CD14-positive monocyte (primary cell): ENCODE measurements at regions not wholly inside any gene's neighbourhood (a gene's known extent, or its start where the extent isn't known, plus 50 kb on each side); places are given as distances from the start of the nearest gene placed in this dataset.
"Not testable (repeated sequence)": the region's sequence is repeated elsewhere in the genome, so short reads cannot be mapped to it uniquely, and the experiment has no call there.

Experiments used
- DNase-seq, 3 donors: peaks; one replicate each; pipeline ENCODE4 v3.0.0-alpha.2; 2011 to 2022
- H2AFZ ChIP-seq: 2 replicates; pipeline ENCODE4 v1.6.0; 2012; ENCODE audit warnings: mild to moderate bottlenecking, low read depth, low read length, inconsistent platforms; ENCODE audit not compliant: insufficient read depth, poor library complexity, severe bottlenecking
- H3K27ac ChIP-seq, 2 donors: 1 replicate in 1 of 2; 2 replicates in 1 of 2; pipeline ENCODE4 v1.5.1; 2012 to 2013; ENCODE audit warnings: low read length in 2 of 2, control low read depth in 1 of 2, inconsistent platforms in 1 of 2, low read depth in 1 of 2, mild to moderate bottlenecking in 1 of 2
- H3K27me3 ChIP-seq, 2 donors: one replicate each; pipeline versions ENCODE4 v1.6.0 to v1.6.1; 2011 to 2013; ENCODE audit warnings: low read length in 2 of 2; ENCODE audit not compliant: control insufficient read depth in 2 of 2, insufficient read depth in 2 of 2
- H3K36me3 ChIP-seq, 2 donors: replicated peaks in 1 of 2; 1 replicate in 1 of 2; 2 replicates in 1 of 2; pipeline versions ENCODE4 v1.5.1 to v1.6.1; 2012 to 2013; ENCODE audit warnings: low read length in 2 of 2, control low read depth in 1 of 2, inconsistent platforms in 1 of 2, mild to moderate bottlenecking in 1 of 2; ENCODE audit not compliant: insufficient read depth in 2 of 2, control insufficient read depth in 1 of 2
- H3K4me1 ChIP-seq, 2 donors: 1 replicate in 1 of 2; 2 replicates in 1 of 2; pipeline versions ENCODE4 v1.5.1 to v1.6.1; 2012 to 2013; ENCODE audit warnings: low read length in 2 of 2, control low read depth in 1 of 2, inconsistent platforms in 1 of 2, mild to moderate bottlenecking in 1 of 2, moderate library complexity in 1 of 2; ENCODE audit not compliant: insufficient read depth in 2 of 2, control insufficient read depth in 1 of 2
- H3K4me2 ChIP-seq: replicated peaks from 2 replicates; pipeline ENCODE3; 2012; ENCODE audit warnings: low read length, moderate library complexity, mild to moderate bottlenecking; ENCODE audit not compliant: poor library complexity, severe bottlenecking; ENCODE audit errors: extremely low read depth
- H3K4me3 ChIP-seq, 3 experiments: fragments of 200-600 bp in 1 of 3; sonication (generic) in 1 of 3; replicated peaks in 1 of 3; 1 replicate in 2 of 3; 2 replicates in 1 of 3; pipeline ENCODE4 v1.5.1; 2011 to 2013; ENCODE audit warnings: low read length in 3 of 3, mild to moderate bottlenecking in 3 of 3, control low read depth in 2 of 3, low read depth in 2 of 3, inconsistent platforms in 1 of 3, moderate library complexity in 1 of 3
- H3K79me2 ChIP-seq: 2 replicates; pipeline ENCODE4 v1.6.0; 2012; ENCODE audit warnings: mild to moderate bottlenecking, control low read depth, inconsistent platforms, low read length, moderate library complexity; ENCODE audit not compliant: insufficient read depth
- H3K9ac ChIP-seq: 2 replicates; pipeline ENCODE4 v1.6.0; 2017; ENCODE audit warnings: low read length, mild to moderate bottlenecking; ENCODE audit not compliant: insufficient read depth, poor library complexity, severe bottlenecking
- H3K9me3 ChIP-seq, 2 donors: replicated peaks in 1 of 2; 1 replicate in 1 of 2; 2 replicates in 1 of 2; pipeline versions ENCODE4 v1.5.1 to v1.6.1; 2012 to 2013; ENCODE audit warnings: low read length in 2 of 2, control low read depth in 1 of 2; ENCODE audit not compliant: control insufficient read depth in 1 of 2, insufficient read depth in 1 of 2
- H4K20me1 ChIP-seq: 2 replicates; pipeline ENCODE4 v1.6.0; 2012; ENCODE audit warnings: mild to moderate bottlenecking, low read length, control low read depth, moderate library complexity; ENCODE audit not compliant: insufficient read depth
- H3K27ac Mint-ChIP-seq, 7 donors: one replicate each; pipeline ENCODE4 v1.8.0; 2020; ENCODE audit warnings: mild to moderate bottlenecking in 7 of 7, mixed read lengths in 7 of 7, moderate library complexity in 6 of 7, inconsistent platforms in 2 of 7
- H3K27me3 Mint-ChIP-seq, 3 donors: one replicate each; pipeline ENCODE4 v1.8.0; 2021 to 2022; ENCODE audit warnings: low read depth in 3 of 3, mild to moderate bottlenecking in 3 of 3, mixed read lengths in 3 of 3, moderate library complexity in 3 of 3, inconsistent platforms in 1 of 3
- H3K36me3 Mint-ChIP-seq, 2 donors: one replicate each; pipeline ENCODE4 v1.8.0; 2020; ENCODE audit warnings: mixed read lengths in 2 of 2, inconsistent platforms in 1 of 2, mild to moderate bottlenecking in 1 of 2
- H3K4me1 Mint-ChIP-seq: one replicate; pipeline ENCODE4 v1.8.0; 2020; ENCODE audit warnings: mild to moderate bottlenecking, mixed read lengths
- H3K4me3 Mint-ChIP-seq, 2 donors: one replicate each; pipeline ENCODE4 v1.8.0; 2020; ENCODE audit warnings: mild to moderate bottlenecking in 2 of 2, mixed read lengths in 2 of 2, moderate library complexity in 1 of 2
- H3K9me3 Mint-ChIP-seq, 7 donors: one replicate each; pipeline ENCODE4 v1.8.0; 2020 to 2022; ENCODE audit warnings: mixed read lengths in 7 of 7, mild to moderate bottlenecking in 6 of 7, moderate library complexity in 6 of 7, inconsistent platforms in 2 of 7
- WGBS: methylation state at CpG from one replicate; pipeline ENCODE4 v1.1.5; 2013; ENCODE audit warnings: missing lambda C conversion rate; ENCODE audit not compliant: insufficient coverage; 5-methylcytosine and 5-hydroxymethylcytosine counted together
- intact Hi-C, 2 donors: fragments of 100-400 bp; cut with micrococcal nuclease; formaldehyde crosslinking; loops; one replicate each; pipeline versions ENCODE4 v1.15.0 to v1.15.1; 2023
- TF ChIP-seq, protein P1 (sequence below): fragments of 200-600 bp; IDR thresholded peaks from one replicate; pipeline ENCODE4 v1.8.0; 2022; ENCODE audit warnings: antibody characterized with exemption, mild to moderate bottlenecking

DNA sequence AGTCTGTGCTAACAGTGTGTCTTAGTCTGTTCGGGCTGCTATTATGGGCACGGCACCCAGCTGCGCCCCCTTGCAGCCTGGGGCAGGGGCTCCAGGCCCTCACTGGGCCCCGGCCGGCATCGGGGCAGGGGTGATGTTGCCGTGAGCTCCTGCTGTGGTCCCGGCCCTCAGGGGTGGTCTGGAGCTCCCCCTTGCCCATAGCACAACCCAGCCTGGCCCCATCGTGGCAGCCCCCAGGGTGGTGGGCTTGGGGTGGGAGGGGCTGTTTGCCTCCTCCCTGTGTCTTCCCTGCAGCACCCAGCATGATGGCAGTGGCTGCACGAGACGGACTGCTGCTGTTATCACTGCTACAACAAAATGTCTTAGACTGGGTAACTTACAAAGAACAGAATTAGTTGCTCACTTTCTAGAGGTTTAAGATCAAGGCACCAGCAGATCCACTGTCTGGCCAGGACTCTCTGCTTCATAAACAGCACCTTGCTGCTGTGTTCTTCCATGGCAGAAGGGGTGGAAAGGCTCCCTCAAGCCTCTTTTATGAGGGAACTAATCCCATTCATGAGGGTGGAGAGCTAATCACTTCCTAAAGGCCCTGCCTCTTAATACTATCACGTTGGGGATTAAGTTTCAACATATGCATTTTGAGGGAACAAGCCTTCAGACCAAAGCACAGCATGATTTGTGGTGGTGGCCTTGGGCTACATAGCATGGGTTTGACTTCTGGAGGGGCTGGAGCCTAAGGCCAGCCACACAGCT lies 149.5 kb downstream of the SEC23IP start:
- H3K4me3 Mint-ChIP-seq: no peak overlapping the region
- Histone ChIP-seq H3K4me1 (peaks cover 0 to 10% of the 10 kb centered on the region in 2 donors), H2AFZ (no peak overlapping the region), H4K20me1 (no peaks in the 10 kb centered on the region), H3K9ac (no peak overlapping the region), H3K36me3 (no peaks in the 10 kb centered on the region), H3K27me3 (no peaks in the 10 kb centered on the region), H3K9me3 (peaks cover 0 to 4% of the 10 kb centered on the region in 2 donors), H3K27ac (no peak overlapping the region), H3K4me3 (no peak overlapping the region), H3K79me2 (no peaks in the 10 kb centered on the region), H3K4me2 (no peak overlapping the region)
- peaks cover 2 to 3% (median 3%) of the 10 kb centered on the region in 3 donors for H3K27me3 Mint-ChIP-seq
- H3K4me1 Mint-ChIP-seq: no peaks in the 10 kb centered on the region
- H3K27ac Mint-ChIP-seq: no peak overlapping the region
- H3K9me3 Mint-ChIP-seq: peaks cover 0 to 11% (median 2%) of the 10 kb centered on the region in 7 donors
- intact Hi-C loops: no loop called here
- TF ChIP-seq, protein P1, sequence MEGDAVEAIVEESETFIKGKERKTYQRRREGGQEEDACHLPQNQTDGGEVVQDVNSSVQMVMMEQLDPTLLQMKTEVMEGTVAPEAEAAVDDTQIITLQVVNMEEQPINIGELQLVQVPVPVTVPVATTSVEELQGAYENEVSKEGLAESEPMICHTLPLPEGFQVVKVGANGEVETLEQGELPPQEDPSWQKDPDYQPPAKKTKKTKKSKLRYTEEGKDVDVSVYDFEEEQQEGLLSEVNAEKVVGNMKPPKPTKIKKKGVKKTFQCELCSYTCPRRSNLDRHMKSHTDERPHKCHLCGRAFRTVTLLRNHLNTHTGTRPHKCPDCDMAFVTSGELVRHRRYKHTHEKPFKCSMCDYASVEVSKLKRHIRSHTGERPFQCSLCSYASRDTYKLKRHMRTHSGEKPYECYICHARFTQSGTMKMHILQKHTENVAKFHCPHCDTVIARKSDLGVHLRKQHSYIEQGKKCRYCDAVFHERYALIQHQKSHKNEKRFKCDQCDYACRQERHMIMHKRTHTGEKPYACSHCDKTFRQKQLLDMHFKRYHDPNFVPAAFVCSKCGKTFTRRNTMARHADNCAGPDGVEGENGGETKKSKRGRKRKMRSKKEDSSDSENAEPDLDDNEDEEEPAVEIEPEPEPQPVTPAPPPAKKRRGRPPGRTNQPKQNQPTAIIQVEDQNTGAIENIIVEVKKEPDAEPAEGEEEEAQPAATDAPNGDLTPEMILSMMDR: no peak
- no peak for DNase-seq
- WGBS: 100% methylated on average over 1 of the region's 12 CpGs
- H3K36me3 Mint-ChIP-seq: no peaks in the 10 kb centered on the region

DNA sequence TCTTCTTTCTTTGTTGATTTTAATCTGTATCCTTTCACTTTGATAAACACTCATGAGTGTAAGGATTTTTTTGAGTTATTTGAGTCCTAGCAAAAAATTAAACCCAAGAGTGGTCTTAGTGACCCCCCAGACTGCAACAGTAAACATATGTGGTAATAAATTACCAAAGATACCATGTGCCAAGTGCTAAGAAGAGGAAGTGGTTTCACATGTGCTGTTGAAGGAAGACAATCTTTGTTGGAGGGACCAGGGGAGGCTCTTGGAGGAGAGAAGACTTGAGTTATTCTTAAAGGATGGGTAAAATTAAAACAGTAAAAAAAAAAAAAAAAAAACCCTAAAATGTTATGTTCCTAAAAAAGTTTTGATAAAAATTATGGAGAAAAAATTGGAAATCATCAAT lies 150.2 kb downstream of the SEC23IP start:
- Mint-ChIP-seq H3K27me3 (peaks cover 2 to 3% (median 3%) of the 10 kb centered on the region in 3 donors), H3K9me3 (peaks cover 0 to 14% (median 2%) of the 10 kb centered on the region in 7 donors), H3K4me1 (no peaks in the 10 kb centered on the region), H3K4me3 (no peak overlapping the region), H3K27ac (no peak overlapping the region), H3K36me3 (no peaks in the 10 kb centered on the region)
- no peaks in the 10 kb centered on the region for H3K79me2 ChIP-seq
- no peaks in the 10 kb centered on the region for H3K27me3 ChIP-seq
- no peak overlapping the region for H3K4me2 ChIP-seq
- peaks cover 0 to 10% of the 10 kb centered on the region in 2 donors for H3K4me1 ChIP-seq
- H2AFZ ChIP-seq: no peak overlapping the region
- H4K20me1 ChIP-seq: no peaks in the 10 kb centered on the region
- intact Hi-C loops: no loop called here
- TF ChIP-seq, protein P1: no peak
- DNase-seq: no peak
- H3K27ac ChIP-seq: no peak overlapping the region
- H3K9me3 ChIP-seq: peaks cover 0 to 4% of the 10 kb centered on the region in 2 donors
- no peak overlapping the region for H3K9ac ChIP-seq
- no peaks in the 10 kb centered on the region for H3K36me3 ChIP-seq
- no peak overlapping the region for H3K4me3 ChIP-seq

DNA sequence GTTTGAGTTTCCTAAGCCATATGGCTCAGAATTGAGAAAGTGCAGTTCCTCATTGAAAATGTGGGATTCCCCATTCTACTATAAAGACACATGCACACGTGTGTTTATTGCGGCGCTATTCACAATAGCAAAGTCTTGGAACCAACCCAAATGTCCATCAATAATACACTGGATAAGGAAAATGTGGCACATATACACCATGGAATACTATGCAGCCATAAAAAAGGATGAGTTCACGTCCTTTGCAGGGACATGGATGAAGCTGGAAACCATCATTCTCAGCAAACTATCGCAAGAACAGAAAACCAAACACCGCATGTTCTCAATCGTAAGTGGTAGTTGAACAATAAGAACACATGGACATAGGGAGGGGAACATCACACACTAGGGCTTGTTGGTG lies 154.8 kb downstream of the SEC23IP start:
- H3K36me3 Mint-ChIP-seq, H3K9ac ChIP-seq, DNase-seq, H3K27me3 Mint-ChIP-seq, H3K4me3 Mint-ChIP-seq, H3K4me1 Mint-ChIP-seq, H3K4me2 ChIP-seq, H4K20me1 ChIP-seq, intact Hi-C loops, H2AFZ ChIP-seq, H3K36me3 ChIP-seq, H3K9me3 ChIP-seq, H3K27me3 ChIP-seq, H3K4me3 ChIP-seq, H3K79me2 ChIP-seq, H3K4me1 ChIP-seq, H3K27ac ChIP-seq, H3K9me3 Mint-ChIP-seq, H3K27ac Mint-ChIP-seq: not testable (repeated sequence)
- WGBS: no CpG with 5 or more reads among the region's 7 CpGs
